ENCODE measurements at regions not wholly inside any gene's neighbourhood (a gene's known extent, or its start where the extent isn't known, plus 50 kb on each side); places are given as distances from the start of the nearest gene placed in this dataset.

DNA sequence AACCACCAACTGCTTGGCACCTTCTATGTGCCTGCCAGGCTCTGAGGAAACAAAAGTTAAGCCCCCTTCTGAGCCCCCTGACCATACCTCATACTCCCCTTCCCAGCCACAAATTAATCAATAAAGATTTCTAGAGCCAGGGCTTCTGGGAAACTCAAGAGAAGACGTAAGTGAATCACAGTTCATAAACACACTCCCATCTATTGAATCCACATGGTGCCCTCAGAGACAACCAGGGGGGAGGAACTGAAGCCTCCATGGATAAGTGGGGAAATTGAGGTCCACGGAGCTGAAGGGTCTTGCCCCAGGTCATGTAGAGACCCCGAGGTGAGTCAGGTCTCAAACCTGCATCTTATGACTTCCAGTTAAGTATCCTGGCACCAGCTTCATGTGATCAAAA lies 150.6 kb downstream of the MN1 start:
- no peaks in the 10 kb centered on the region for H3K9me3 ChIP-seq (ENCODE audit: control insufficient read depth, low read depth, low read length)
- no peak overlapping the region for H3K9ac ChIP-seq (ENCODE audit: control insufficient read depth, extremely low read depth, insufficient read depth, low read length)
- TF ChIP-seq EZH2 (IDR thresholded peaks at IDR 0.05; ENCODE audit: low read length): no peak
- TF ChIP-seq, protein P1, sequence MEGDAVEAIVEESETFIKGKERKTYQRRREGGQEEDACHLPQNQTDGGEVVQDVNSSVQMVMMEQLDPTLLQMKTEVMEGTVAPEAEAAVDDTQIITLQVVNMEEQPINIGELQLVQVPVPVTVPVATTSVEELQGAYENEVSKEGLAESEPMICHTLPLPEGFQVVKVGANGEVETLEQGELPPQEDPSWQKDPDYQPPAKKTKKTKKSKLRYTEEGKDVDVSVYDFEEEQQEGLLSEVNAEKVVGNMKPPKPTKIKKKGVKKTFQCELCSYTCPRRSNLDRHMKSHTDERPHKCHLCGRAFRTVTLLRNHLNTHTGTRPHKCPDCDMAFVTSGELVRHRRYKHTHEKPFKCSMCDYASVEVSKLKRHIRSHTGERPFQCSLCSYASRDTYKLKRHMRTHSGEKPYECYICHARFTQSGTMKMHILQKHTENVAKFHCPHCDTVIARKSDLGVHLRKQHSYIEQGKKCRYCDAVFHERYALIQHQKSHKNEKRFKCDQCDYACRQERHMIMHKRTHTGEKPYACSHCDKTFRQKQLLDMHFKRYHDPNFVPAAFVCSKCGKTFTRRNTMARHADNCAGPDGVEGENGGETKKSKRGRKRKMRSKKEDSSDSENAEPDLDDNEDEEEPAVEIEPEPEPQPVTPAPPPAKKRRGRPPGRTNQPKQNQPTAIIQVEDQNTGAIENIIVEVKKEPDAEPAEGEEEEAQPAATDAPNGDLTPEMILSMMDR (optimal IDR thresholded peaks at IDR 0.05 in 1 of 3, IDR thresholded peaks at IDR 0.05 in 1 of 3, conservative IDR thresholded peaks at IDR 0.05 in 1 of 3; ENCODE audit: extremely low read depth in 1 of 3, insufficient read depth in 2 of 3, low read length in 3 of 3): no peak
- no peaks in the 10 kb centered on the region for H3K79me2 ChIP-seq (ENCODE audit: control insufficient read depth, insufficient read depth, low read length)
- H3K9me1 ChIP-seq (ENCODE audit: control insufficient read depth, extremely low read depth, insufficient read depth, low read length): no peaks in the 10 kb centered on the region
- no peak overlapping the region for H2AFZ ChIP-seq (ENCODE audit: control insufficient read depth, low read length)
- dilution Hi-C loops (cut with MboI; ENCODE audit: extremely low pct_ligation_motif_present, low sequenced_read_pairs): no loop called here
- H3K4me1 ChIP-seq (ENCODE audit: control insufficient read depth, extremely low read depth, insufficient read depth, low read length): no peaks in the 10 kb centered on the region
- H4K20me1 ChIP-seq (ENCODE audit: control insufficient read depth, extremely low read depth, insufficient read depth, low read length): no peaks in the 10 kb centered on the region
- FAIRE-seq (no peak), DNase-seq (ENCODE audit: low read depth, low spot score) (no peak)
- H3K27ac ChIP-seq (ENCODE audit: control insufficient read depth, insufficient read depth, low read length): no peak overlapping the region
- peaks cover 7% of the 10 kb centered on the region for H3K27me3 ChIP-seq (ENCODE audit: control insufficient read depth, extremely low read depth, insufficient read depth, low read length)
- H3K4me2 ChIP-seq (ENCODE audit: control insufficient read depth, extremely low read depth, insufficient read depth, low read depth, low read length): no peak overlapping the region
- no peak overlapping the region for H3K4me3 ChIP-seq (ENCODE audit: control insufficient read depth in 2 of 3, extremely low read depth in 1 of 3, insufficient read depth in 2 of 3, low read depth in 1 of 3, low read length in 3 of 3)
- no peaks in the 10 kb centered on the region for H3K36me3 ChIP-seq (ENCODE audit: control insufficient read depth in 2 of 2, extremely low read depth in 1 of 2, insufficient read depth in 2 of 2, low read length in 2 of 2)

DNA sequence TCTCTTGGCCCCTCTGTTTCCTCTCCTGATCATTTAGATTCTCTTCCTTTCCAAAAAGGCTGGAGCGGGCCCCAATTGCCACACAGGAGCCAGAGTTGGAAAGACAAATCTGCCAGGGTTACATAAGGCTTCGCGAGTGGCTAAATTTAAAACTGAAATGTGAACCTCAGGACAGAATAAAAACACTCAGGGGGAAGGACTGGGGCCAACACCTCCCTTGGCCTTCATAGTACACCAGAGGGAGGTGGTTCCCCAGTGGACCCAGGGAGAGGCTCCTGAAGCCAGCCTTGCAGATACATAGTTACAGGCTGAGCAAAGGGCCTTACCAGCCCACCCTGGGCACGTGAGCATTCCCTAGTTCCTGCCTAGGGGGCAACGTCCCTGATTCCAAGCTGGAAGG lies 150.1 kb downstream of the MN1 start:
- FAIRE-seq (no peak), DNase-seq (ENCODE audit: low read depth, low spot score) (no peak)
- Histone ChIP-seq H4K20me1 (ENCODE audit: control insufficient read depth, extremely low read depth, insufficient read depth, low read length) (no peaks in the 10 kb centered on the region), H3K9me1 (ENCODE audit: control insufficient read depth, extremely low read depth, insufficient read depth, low read length) (no peaks in the 10 kb centered on the region), H3K27me3 (ENCODE audit: control insufficient read depth, extremely low read depth, insufficient read depth, low read length) (peaks cover 7% of the 10 kb centered on the region), H3K27ac (ENCODE audit: control insufficient read depth, insufficient read depth, low read length) (no peak overlapping the region), H3K9ac (ENCODE audit: control insufficient read depth, extremely low read depth, insufficient read depth, low read length) (no peak overlapping the region), H2AFZ (ENCODE audit: control insufficient read depth, low read length) (no peak overlapping the region), H3K4me1 (ENCODE audit: control insufficient read depth, extremely low read depth, insufficient read depth, low read length) (no peaks in the 10 kb centered on the region), H3K4me3 (ENCODE audit: control insufficient read depth in 2 of 3, extremely low read depth in 1 of 3, insufficient read depth in 2 of 3, low read depth in 1 of 3, low read length in 3 of 3) (no peak overlapping the region), H3K79me2 (ENCODE audit: control insufficient read depth, insufficient read depth, low read length) (no peaks in the 10 kb centered on the region), H3K4me2 (ENCODE audit: control insufficient read depth, extremely low read depth, insufficient read depth, low read depth, low read length) (no peak overlapping the region), H3K9me3 (ENCODE audit: control insufficient read depth, low read depth, low read length) (no peaks in the 10 kb centered on the region), H3K36me3 (ENCODE audit: control insufficient read depth in 2 of 2, extremely low read depth in 1 of 2, insufficient read depth in 2 of 2, low read length in 2 of 2) (no peaks in the 10 kb centered on the region)
- TF ChIP-seq EZH2 (IDR thresholded peaks at IDR 0.05; ENCODE audit: low read length): no peak
- TF ChIP-seq, protein P1 (optimal IDR thresholded peaks at IDR 0.05 in 1 of 3, IDR thresholded peaks at IDR 0.05 in 1 of 3, conservative IDR thresholded peaks at IDR 0.05 in 1 of 3; ENCODE audit: extremely low read depth in 1 of 3, insufficient read depth in 2 of 3, low read length in 3 of 3): no peak
- dilution Hi-C loops (cut with MboI; ENCODE audit: extremely low pct_ligation_motif_present, low sequenced_read_pairs): no loop called here

Measured in keratinocyte (primary cell).